Thymus (tissue), 11 donors: ENCODE measurements at regions not wholly inside any gene's neighbourhood (a gene's known extent, or its start where the extent isn't known, plus 50 kb on each side); places are given as distances from the start of the nearest gene placed in this dataset.

Source experiments
- DNase-seq, 9 donors: peaks; one replicate each; pipeline ENCODE4 v3.0.0-alpha.2; 2013; ENCODE audit warnings: low spot score in 9 of 9, low read depth in 6 of 9, missing footprints in 1 of 9
- H3K27ac ChIP-seq, 2 donors: one replicate each; pipeline ENCODE4 v1.5.1; 2013; ENCODE audit warnings: control low read depth in 1 of 2, low read depth in 1 of 2, low read length in 1 of 2, mild to moderate bottlenecking in 1 of 2, moderate library complexity in 1 of 2
- H3K27me3 ChIP-seq, 2 donors: one replicate each; pipeline ENCODE4 v1.5.1; 2013; ENCODE audit warnings: low read length in 1 of 2; ENCODE audit not compliant: control insufficient read depth in 2 of 2, insufficient read depth in 1 of 2
- H3K36me3 ChIP-seq, 2 donors: one replicate each; pipeline ENCODE4 v1.5.1; 2013; ENCODE audit warnings: low read length in 1 of 2, mild to moderate bottlenecking in 1 of 2, moderate library complexity in 1 of 2; ENCODE audit not compliant: control insufficient read depth in 2 of 2, insufficient read depth in 2 of 2
- H3K4me1 ChIP-seq, 2 donors: one replicate each; pipeline ENCODE4 v1.5.1; 2013; ENCODE audit warnings: low read length in 2 of 2; ENCODE audit not compliant: control insufficient read depth in 2 of 2, insufficient read depth in 2 of 2
- H3K4me3 ChIP-seq, 2 donors: one replicate each; pipeline ENCODE4 v1.5.1; 2013; ENCODE audit warnings: low read length in 2 of 2, control low read depth in 1 of 2, mild to moderate bottlenecking in 1 of 2
- H3K9me3 ChIP-seq, 2 donors: one replicate each; pipeline ENCODE4 v1.5.1; 2013; ENCODE audit warnings: low read length in 1 of 2, mild to moderate bottlenecking in 1 of 2; ENCODE audit not compliant: control insufficient read depth in 2 of 2, insufficient read depth in 1 of 2
- WGBS: extraction: QIAGEN DNeasy Blood & Tissue Kit; methylation state at CpG from one replicate; pipeline ENCODE4 v1.1.7; 2013; 5-methylcytosine and 5-hydroxymethylcytosine counted together
- donor health status: healthy.

GRCh38 chr20:59512651-59513050 lies 91.7 kb upstream of the PHACTR3 start:
- Histone ChIP-seq H3K27ac (no peak overlapping the region), H3K4me1 (no peaks in the 10 kb centered on the region), H3K4me3 (no peak overlapping the region), H3K9me3 (no peaks in the 10 kb centered on the region), H3K27me3 (peaks cover 0 to 14% of the 10 kb centered on the region in 2 donors), H3K36me3 (no peaks in the 10 kb centered on the region)
- DNase-seq, result no peak
- 93% methylated on average over 5 of the region's 5 CpGs for WGBS

- H3K4me3 ChIP-seq, result no peak overlapping the region
- 80% methylated on average over 5 of the region's 5 CpGs for WGBS
- H3K36me3 ChIP-seq, result no peaks in the 10 kb centered on the region
- no peaks in the 10 kb centered on the region for H3K4me1 ChIP-seq
- no peak overlapping the region for H3K27ac ChIP-seq
- no peak for DNase-seq
- no peaks in the 10 kb centered on the region for H3K9me3 ChIP-seq
- H3K27me3 ChIP-seq, result peaks cover 0 to 14% of the 10 kb centered on the region in 2 donors
Observed at GRCh38 chr20:59514554-59514953, 89.8 kb upstream of the PHACTR3 start.

GRCh38 chr20:59515013-59515905 lies 89.1 kb upstream of the PHACTR3 start:
- DNase-seq, result no peak
- Histone ChIP-seq H3K4me3 (no peak overlapping the region), H3K27ac (no peak overlapping the region), H3K27me3 (peaks cover 0 to 14% of the 10 kb centered on the region in 2 donors), H3K36me3 (no peaks in the 10 kb centered on the region), H3K9me3 (no peaks in the 10 kb centered on the region), H3K4me1 (no peaks in the 10 kb centered on the region)
- WGBS, result 32% methylated on average over 32 of the region's 32 CpGs

GRCh38 chr20:59515906-59516209 lies 88.5 kb upstream of the PHACTR3 start:
- WGBS, result 91% methylated on average over 3 of the region's 3 CpGs
- Histone ChIP-seq H3K27ac (no peak overlapping the region), H3K27me3 (peaks cover 0 to 14% of the 10 kb centered on the region in 2 donors), H3K4me1 (no peaks in the 10 kb centered on the region), H3K36me3 (no peaks in the 10 kb centered on the region), H3K4me3 (no peak overlapping the region), H3K9me3 (no peaks in the 10 kb centered on the region)
- DNase-seq, result no peak

GRCh38 chr20:59518881-59519706 lies 85.2 kb upstream of the PHACTR3 start:
- 50% methylated on average over 3 of the region's 3 CpGs for WGBS
- no peak overlapping the region for H3K27ac ChIP-seq
- H3K9me3 ChIP-seq, result no peaks in the 10 kb centered on the region
- peak in 6 of 9 donors; percentile 3 to 41 (median 14) for DNase-seq
- H3K4me3 ChIP-seq, result no peak overlapping the region
- H3K36me3 ChIP-seq, result no peaks in the 10 kb centered on the region
- H3K4me1 ChIP-seq, result no peaks in the 10 kb centered on the region
- H3K27me3 ChIP-seq, result peaks cover 0 to 14% of the 10 kb centered on the region in 2 donors

- 10% methylated on average over 1 of the region's 1 CpG for WGBS
- Histone ChIP-seq H3K36me3 (no peaks in the 10 kb centered on the region), H3K27ac (no peak overlapping the region), H3K27me3 (peaks cover 0 to 11% of the 10 kb centered on the region in 2 donors), H3K4me1 (no peaks in the 10 kb centered on the region), H3K4me3 (no peak overlapping the region), H3K9me3 (no peaks in the 10 kb centered on the region)
- DNase-seq, result no peak
Observed at GRCh38 chr20:59519707-59520014, 84.7 kb upstream of the PHACTR3 start.

- no peak for DNase-seq
- Histone ChIP-seq H3K36me3 (no peaks in the 10 kb centered on the region), H3K4me1 (no peaks in the 10 kb centered on the region), H3K9me3 (no peaks in the 10 kb centered on the region), H3K27ac (no peak overlapping the region), H3K27me3 (peaks cover 0 to 5% of the 10 kb centered on the region in 2 donors), H3K4me3 (no peak overlapping the region)
- WGBS, result 86% methylated on average over 2 of the region's 2 CpGs
Observed at GRCh38 chr20:59520814-59521213, 83.5 kb upstream of the PHACTR3 start.

GRCh38 chr20:59525500-59526241 lies 78.7 kb upstream of the PHACTR3 start:
- WGBS, result 25% methylated on average over 31 of the region's 31 CpGs
- no peak overlapping the region for H3K4me3 ChIP-seq
- no peaks in the 10 kb centered on the region for H3K4me1 ChIP-seq
- DNase-seq, result no peak
- no peak overlapping the region for H3K27ac ChIP-seq
- peaks cover 0 to 13% of the 10 kb centered on the region in 2 donors for H3K27me3 ChIP-seq
- no peaks in the 10 kb centered on the region for H3K9me3 ChIP-seq
- no peaks in the 10 kb centered on the region for H3K36me3 ChIP-seq
